ENCODE measurements at regions not wholly inside any gene's neighbourhood (a gene's known extent, or its start where the extent isn't known, plus 50 kb on each side); places are given as distances from the start of the nearest gene placed in this dataset.

DNA sequence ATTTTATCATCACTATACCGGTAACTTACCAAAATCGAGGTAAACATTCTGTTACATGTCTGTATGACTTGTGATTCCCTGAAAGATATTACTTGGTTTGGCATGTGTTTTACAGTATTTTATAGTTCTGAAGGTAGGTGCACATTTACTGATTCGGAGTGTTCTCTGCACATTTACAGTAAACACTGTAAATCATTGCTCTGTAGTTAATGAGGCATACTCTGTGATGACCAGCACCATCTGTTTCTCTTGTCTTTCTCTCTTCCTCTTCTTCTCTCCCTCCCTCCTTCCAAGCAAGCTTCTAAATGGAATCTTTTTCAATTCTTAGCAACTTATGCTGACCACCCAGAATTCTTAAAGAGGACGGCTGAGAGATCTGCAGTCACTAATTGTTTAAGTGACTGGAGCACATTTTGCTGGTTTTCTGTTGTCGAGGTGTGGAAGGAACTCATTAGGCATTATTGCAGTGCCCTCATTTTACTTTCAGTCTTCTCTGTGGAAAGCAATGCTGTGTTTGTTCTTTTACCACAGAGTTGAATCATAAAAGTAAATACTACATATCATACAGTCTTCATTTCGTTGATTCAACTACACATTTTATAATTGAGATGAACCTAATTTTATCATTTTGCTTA is 126.5 kb downstream of the UTRN start:
- Mint-ChIP-seq H3K27ac (ENCODE audit: unreplicated experiment) (no peak overlapping the region), H3K9me3 (ENCODE audit: unreplicated experiment) (no peaks in the 10 kb centered on the region), H3K27me3 (ENCODE audit: insufficient read depth, unreplicated experiment) (no peaks in the 10 kb centered on the region), H3K36me3 (ENCODE audit: insufficient read depth, unreplicated experiment) (peaks cover 20% of the 10 kb centered on the region), H3K4me3 (ENCODE audit: unreplicated experiment) (no peak overlapping the region), H3K4me1 (ENCODE audit: low read depth, unreplicated experiment) (peaks cover 32% of the 10 kb centered on the region)
- no peak for DNase-seq
- Histone ChIP-seq H3K4me1 (peaks cover 19% of the 10 kb centered on the region), H3K9me3 (no peaks in the 10 kb centered on the region), H3K4me3 (ENCODE audit: low read depth, low read length) (no peak overlapping the region), H3K27me3 (replicated peaks; ENCODE audit: control insufficient read depth, insufficient read depth, low read length) (no peaks in the 10 kb centered on the region), H3K36me3 (ENCODE audit: control insufficient read depth, insufficient read depth, low read length) (no peaks in the 10 kb centered on the region)
- CTCF ChIA-PET: no interaction called here
- POLR2A ChIA-PET: no interaction called here
- intact Hi-C loops (cut with micrococcal nuclease; ENCODE audit: unreplicated experiment): loop anchor here (10.0 kb wide), 1 partner anchor 197 kb away; no protein-coding TSS in a partner anchor
- TF ChIP-seq, protein P1, sequence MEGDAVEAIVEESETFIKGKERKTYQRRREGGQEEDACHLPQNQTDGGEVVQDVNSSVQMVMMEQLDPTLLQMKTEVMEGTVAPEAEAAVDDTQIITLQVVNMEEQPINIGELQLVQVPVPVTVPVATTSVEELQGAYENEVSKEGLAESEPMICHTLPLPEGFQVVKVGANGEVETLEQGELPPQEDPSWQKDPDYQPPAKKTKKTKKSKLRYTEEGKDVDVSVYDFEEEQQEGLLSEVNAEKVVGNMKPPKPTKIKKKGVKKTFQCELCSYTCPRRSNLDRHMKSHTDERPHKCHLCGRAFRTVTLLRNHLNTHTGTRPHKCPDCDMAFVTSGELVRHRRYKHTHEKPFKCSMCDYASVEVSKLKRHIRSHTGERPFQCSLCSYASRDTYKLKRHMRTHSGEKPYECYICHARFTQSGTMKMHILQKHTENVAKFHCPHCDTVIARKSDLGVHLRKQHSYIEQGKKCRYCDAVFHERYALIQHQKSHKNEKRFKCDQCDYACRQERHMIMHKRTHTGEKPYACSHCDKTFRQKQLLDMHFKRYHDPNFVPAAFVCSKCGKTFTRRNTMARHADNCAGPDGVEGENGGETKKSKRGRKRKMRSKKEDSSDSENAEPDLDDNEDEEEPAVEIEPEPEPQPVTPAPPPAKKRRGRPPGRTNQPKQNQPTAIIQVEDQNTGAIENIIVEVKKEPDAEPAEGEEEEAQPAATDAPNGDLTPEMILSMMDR (IDR thresholded peaks at IDR 0.05; ENCODE audit: insufficient read depth in 1 of 2, low read depth in 1 of 2, low read length in 1 of 2, severe bottlenecking in 1 of 2, unreplicated experiment in 1 of 2): no peak
- no TSS peak for BruUV-seq (replicated peaks)

DNA sequence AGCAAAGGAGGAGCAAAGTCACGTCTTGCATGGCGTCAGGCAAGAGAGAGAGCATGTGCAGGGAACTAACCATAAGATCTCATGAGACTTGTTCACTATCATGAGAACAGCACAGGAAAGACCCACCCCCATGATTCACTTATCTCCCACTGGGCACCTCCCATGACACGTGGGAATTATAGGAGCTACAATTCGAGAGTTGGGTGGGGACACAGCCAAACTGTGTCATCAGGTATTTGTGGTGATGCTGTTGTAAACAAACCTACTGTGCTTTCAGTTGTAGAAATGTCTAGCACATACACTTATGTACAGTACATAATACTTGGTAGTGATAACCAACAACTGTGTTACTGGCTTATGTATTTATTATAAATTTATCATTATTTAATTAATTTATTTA is 128.3 kb downstream of the UTRN start:
- no peaks in the 10 kb centered on the region for H3K9me3 ChIP-seq
- H3K27me3 ChIP-seq (replicated peaks; ENCODE audit: control insufficient read depth, insufficient read depth, low read length): no peaks in the 10 kb centered on the region
- H3K36me3 ChIP-seq (ENCODE audit: control insufficient read depth, insufficient read depth, low read length): no peaks in the 10 kb centered on the region
- no peaks in the 10 kb centered on the region for H3K27me3 Mint-ChIP-seq (ENCODE audit: insufficient read depth, unreplicated experiment)
- peaks cover 18% of the 10 kb centered on the region for H3K36me3 Mint-ChIP-seq (ENCODE audit: insufficient read depth, unreplicated experiment)
- POLR2A ChIA-PET: no interaction called here
- H3K9me3 Mint-ChIP-seq (ENCODE audit: unreplicated experiment): no peaks in the 10 kb centered on the region
- no peak overlapping the region for H3K4me3 ChIP-seq (ENCODE audit: low read depth, low read length)
- CTCF ChIA-PET: no interaction called here
- DNase-seq: no peak
- peaks cover 27% of the 10 kb centered on the region for H3K4me1 Mint-ChIP-seq (ENCODE audit: low read depth, unreplicated experiment)
- intact Hi-C loops (cut with micrococcal nuclease; ENCODE audit: unreplicated experiment): loop anchor here (10.0 kb wide), 1 partner anchor 199 kb away; no protein-coding TSS in a partner anchor
- TF ChIP-seq, protein P1 (IDR thresholded peaks at IDR 0.05; ENCODE audit: insufficient read depth in 1 of 2, low read depth in 1 of 2, low read length in 1 of 2, severe bottlenecking in 1 of 2, unreplicated experiment in 1 of 2): no peak
- no peak overlapping the region for H3K27ac Mint-ChIP-seq (ENCODE audit: unreplicated experiment)
- no peak overlapping the region for H3K4me3 Mint-ChIP-seq (ENCODE audit: unreplicated experiment)
- peaks cover 19% of the 10 kb centered on the region for H3K4me1 ChIP-seq
- BruUV-seq (replicated peaks): no TSS peak

DNA sequence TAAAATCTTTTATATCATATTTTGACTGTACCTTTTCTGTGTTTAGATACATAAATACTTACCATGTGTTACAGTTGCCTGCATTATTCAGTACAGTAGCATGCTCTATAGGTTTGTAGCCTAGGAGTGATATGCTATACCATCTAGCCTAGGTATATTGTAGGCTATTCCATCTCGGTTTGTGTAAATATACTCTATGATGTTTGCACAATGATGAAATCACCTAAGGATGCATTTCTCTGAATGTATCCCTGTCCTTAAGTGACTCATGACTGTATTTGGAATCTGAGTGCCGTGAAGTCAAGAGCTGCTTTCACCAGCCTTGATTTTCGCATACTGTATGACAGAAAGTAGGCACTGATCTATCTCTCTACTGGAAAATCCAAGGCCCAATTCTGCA is 129.9 kb downstream of the UTRN start:
- peak in 1 of 2 experiments; percentile 45 for DNase-seq
- TF ChIP-seq, protein P1 (IDR thresholded peaks at IDR 0.05; ENCODE audit: insufficient read depth in 1 of 2, low read depth in 1 of 2, low read length in 1 of 2, severe bottlenecking in 1 of 2, unreplicated experiment in 1 of 2): no peak
- peak overlapping the region; percentile 29 for H3K4me3 Mint-ChIP-seq (ENCODE audit: unreplicated experiment)
- no peaks in the 10 kb centered on the region for H3K27me3 Mint-ChIP-seq (ENCODE audit: insufficient read depth, unreplicated experiment)
- Histone ChIP-seq H3K9me3 (no peaks in the 10 kb centered on the region), H3K4me3 (ENCODE audit: low read depth, low read length) (no peak overlapping the region), H3K27me3 (replicated peaks; ENCODE audit: control insufficient read depth, insufficient read depth, low read length) (no peaks in the 10 kb centered on the region), H3K36me3 (ENCODE audit: control insufficient read depth, insufficient read depth, low read length) (no peaks in the 10 kb centered on the region), H3K4me1 (peaks cover 19% of the 10 kb centered on the region)
- H3K36me3 Mint-ChIP-seq (ENCODE audit: insufficient read depth, unreplicated experiment): peaks cover 22% of the 10 kb centered on the region
- H3K27ac Mint-ChIP-seq (ENCODE audit: unreplicated experiment): peak overlapping the region; percentile 11
- H3K9me3 Mint-ChIP-seq (ENCODE audit: unreplicated experiment): no peaks in the 10 kb centered on the region
- ChIA-PET CTCF (no interaction called here), POLR2A (no interaction called here)
- peaks cover 27% of the 10 kb centered on the region for H3K4me1 Mint-ChIP-seq (ENCODE audit: low read depth, unreplicated experiment)
- intact Hi-C loops (cut with micrococcal nuclease; ENCODE audit: unreplicated experiment): loop anchor here (10.0 kb wide), 1 partner anchor 200 kb away; no protein-coding TSS in a partner anchor
- BruUV-seq (replicated peaks): no TSS peak
